Endothelial cell of umbilical vein (primary cell): ENCODE measurements at regions not wholly inside any gene's neighbourhood (a gene's known extent, or its start where the extent isn't known, plus 50 kb on each side); places are given as distances from the start of the nearest gene placed in this dataset.

ENCODE experiments used
- BruUV-seq: library from RNA; stranded (reverse); fragments of 400-500 nt; replicated peaks from 2 replicates; lab custom pipeline; 2021; lab: Mats Ljungman, UMichigan
- CTCF ChIA-PET: fragments of 300-600, 350-600 bp; sonication (Branson Sonifier 250); formaldehyde crosslinking; loops from one replicate; lab custom pipeline; 2021; ENCODE audit warnings: antibody characterized with exemption, inconsistent platforms; lab: Charles Lee
- POLR2A ChIA-PET: fragments of 300-600, 350-600 bp; sonication (Branson Sonifier 250); formaldehyde crosslinking; loops from one replicate; lab custom pipeline; 2021; ENCODE audit warnings: antibody characterized with exemption, inconsistent platforms; lab: Charles Lee
- DNase-seq: peaks from one replicate; pipeline ENCODE4 v3.0.0-alpha.2; 2011; ENCODE audit warnings: low read depth, low spot score
- FAIRE-seq: peaks from 2 replicates; lab custom pipeline; 2011; peaks lifted over from hg19 to GRCh38; lab: Jason Lieb, UNC
- H2AFZ ChIP-seq: 2 replicates; pipeline ENCODE4 v1.6.0; 2012; ENCODE audit warnings: low read depth, low read length, control low read depth, inconsistent platforms
- H3K27ac ChIP-seq: 2 replicates; pipeline ENCODE4 v1.5.1; 2011; ENCODE audit warnings: low read depth, mild to moderate bottlenecking, control low read depth, low read length, moderate library complexity; ENCODE audit not compliant: insufficient read depth
- H3K27me3 ChIP-seq, 2 experiments: 2 replicates each; pipeline versions ENCODE4 v1.6.0 to v1.6.1; 2011; ENCODE audit warnings: low read length in 2 of 2, mixed read lengths in 1 of 2; ENCODE audit not compliant: control insufficient read depth in 2 of 2, insufficient read depth in 2 of 2
- H3K36me3 ChIP-seq, 2 experiments: 2 replicates in 1 of 2; 3 replicates in 1 of 2; pipeline ENCODE4 v1.5.1; 2011; ENCODE audit warnings: low read length in 2 of 2, mild to moderate bottlenecking in 1 of 2, moderate library complexity in 1 of 2; ENCODE audit not compliant: control insufficient read depth in 2 of 2, insufficient read depth in 2 of 2; ENCODE audit errors: extremely low read depth in 1 of 2
- H3K4me1 ChIP-seq: 3 replicates; pipeline ENCODE4 v1.5.1; 2011; ENCODE audit warnings: mild to moderate bottlenecking, low read length; ENCODE audit not compliant: control insufficient read depth, insufficient read depth; ENCODE audit errors: extremely low read depth
- H3K4me2 ChIP-seq: 2 replicates; pipeline ENCODE4 v1.6.1; 2011; ENCODE audit warnings: low read length, control low read depth, mixed read lengths; ENCODE audit not compliant: insufficient read depth
- H3K4me3 ChIP-seq, 3 experiments: fragments of 200-600 bp in 1 of 3; sonication (generic), shearing (Covaris generic) in 1 of 3; replicated peaks in 1 of 3; 2 replicates each; pipeline ENCODE4 v1.5.1; 2011 to 2016; ENCODE audit warnings: control low read depth in 3 of 3, low read length in 3 of 3, mild to moderate bottlenecking in 2 of 3, inconsistent platforms in 1 of 3, low read depth in 1 of 3, moderate library complexity in 1 of 3; ENCODE audit not compliant: insufficient read depth in 1 of 3
- H3K79me2 ChIP-seq: 2 replicates; pipeline ENCODE4 v1.6.0; 2012; ENCODE audit warnings: low read length, inconsistent platforms; ENCODE audit not compliant: control insufficient read depth, insufficient read depth
- H3K9ac ChIP-seq: replicated peaks from 2 replicates; pipeline ENCODE3; 2011; ENCODE audit warnings: low read length, control low read depth; ENCODE audit not compliant: insufficient read depth; ENCODE audit errors: extremely low read depth
- H3K9me1 ChIP-seq: replicated peaks from 3 replicates; pipeline ENCODE4 v1.6.0; 2011; ENCODE audit warnings: mild to moderate bottlenecking, low read length; ENCODE audit not compliant: control insufficient read depth, insufficient read depth; ENCODE audit errors: extremely low read depth
- H3K9me3 ChIP-seq: replicated peaks from 2 replicates; pipeline ENCODE4 v1.5.1; 2012; ENCODE audit warnings: low read length, inconsistent platforms; ENCODE audit not compliant: control insufficient read depth, insufficient read depth
- H4K20me1 ChIP-seq: replicated peaks from 2 replicates; pipeline ENCODE3; 2011; ENCODE audit warnings: mild to moderate bottlenecking, low read length; ENCODE audit not compliant: control insufficient read depth, insufficient read depth; ENCODE audit errors: extremely low read depth
- CTCF ChIP-seq, 2 donors: IDR thresholded peaks; 1 replicate in 1 of 2; 2 replicates in 1 of 2; pipeline ENCODE4 v1.5.1; 2011; ENCODE audit warnings: low read length in 2 of 2, mild to moderate bottlenecking in 2 of 2, moderate library complexity in 2 of 2, control low read depth in 1 of 2, inconsistent platforms in 1 of 2, low read depth in 1 of 2; ENCODE audit not compliant: insufficient read depth in 1 of 2; ENCODE audit errors: extremely low read depth in 1 of 2
- EZH2 ChIP-seq: IDR thresholded peaks from 2 replicates; pipeline ENCODE4 v1.6.1; 2012; ENCODE audit warnings: borderline replicate concordance, low read depth, mild to moderate bottlenecking, moderate library complexity, low read length, inconsistent platforms; ENCODE audit not compliant: severe bottlenecking
- FOS ChIP-seq: IDR thresholded peaks from 2 replicates; pipeline ENCODE4 v1.6.1; 2011; ENCODE audit warnings: mild to moderate bottlenecking, low read length, moderate library complexity, borderline replicate concordance; ENCODE audit not compliant: insufficient read depth
- GATA2 ChIP-seq: IDR thresholded peaks from 2 replicates; pipeline ENCODE4 v1.7.0; 2011; ENCODE audit warnings: low read depth, mild to moderate bottlenecking, moderate library complexity, mixed read lengths, low read length; ENCODE audit not compliant: insufficient read length, insufficient read depth
- JUN ChIP-seq: IDR thresholded peaks from 2 replicates; pipeline ENCODE4 v1.6.1; 2011; ENCODE audit warnings: borderline replicate concordance, low read depth; ENCODE audit not compliant: insufficient read length, insufficient read depth
- MAX ChIP-seq: IDR thresholded peaks from 2 replicates; pipeline ENCODE4 v1.6.1; 2011; ENCODE audit not compliant: insufficient read depth, insufficient read length
- MYC ChIP-seq: IDR thresholded peaks from one replicate; pipeline ENCODE4 v1.6.1; 2011; ENCODE audit warnings: mild to moderate bottlenecking, low read depth, low read length
- POLR2A ChIP-seq: IDR thresholded peaks from 2 replicates; pipeline ENCODE4 v1.6.1; 2012; ENCODE audit warnings: low read depth, mild to moderate bottlenecking, control low read depth, low read length
- POLR2AphosphoS5 ChIP-seq: IDR thresholded peaks from 2 replicates; pipeline ENCODE4 v1.6.1; 2012; ENCODE audit warnings: low read depth, mild to moderate bottlenecking, control low read depth, low read length, moderate library complexity; ENCODE audit not compliant: insufficient read depth
- dilution Hi-C: fragments of 300-500 bp; cut with MboI; formaldehyde crosslinking; loops from one replicate; pipeline ENCODE4 v1.15.0; 2019; ENCODE audit warnings: low sequenced_read_pairs; ENCODE audit not compliant: extremely low pct_ligation_motif_present
- intact Hi-C: fragments of 100-400 bp; cut with micrococcal nuclease; formaldehyde crosslinking; loops from one replicate; pipeline ENCODE4 v1.10.0; 2022

DNA sequence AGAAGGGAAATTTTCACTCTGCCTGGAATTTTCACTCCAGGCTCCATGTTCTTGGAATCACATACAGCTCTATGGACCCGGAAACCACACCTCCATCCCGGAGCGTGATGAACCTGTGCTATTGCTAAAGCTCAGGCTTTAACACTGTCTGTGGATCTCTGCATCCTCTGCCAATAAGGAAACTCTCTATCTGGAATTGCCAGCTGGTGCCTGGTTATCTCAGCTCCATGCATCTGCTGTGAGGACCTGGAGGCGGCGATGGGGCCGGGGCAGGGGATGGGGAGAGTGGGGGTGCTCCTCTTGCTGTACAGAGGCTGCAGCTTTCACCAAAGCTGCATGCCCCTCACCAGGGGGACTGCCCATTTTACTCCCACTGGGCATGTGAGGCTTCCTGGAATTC, 754.0 kb upstream of the SOX11 start:
- Histone ChIP-seq H3K4me3 (no peak overlapping the region), H4K20me1 (no peaks in the 10 kb centered on the region), H3K79me2 (no peaks in the 10 kb centered on the region), H3K27ac (no peak overlapping the region), H3K4me1 (no peaks in the 10 kb centered on the region), H3K9me1 (no peaks in the 10 kb centered on the region), H3K27me3 (no peaks in the 10 kb centered on the region), H2AFZ (no peak overlapping the region), H3K9me3 (no peaks in the 10 kb centered on the region), H3K4me2 (no peak overlapping the region), H3K9ac (no peak overlapping the region), H3K36me3 (no peaks in the 10 kb centered on the region)
- CTCF ChIA-PET, result no interaction called here
- POLR2A ChIA-PET, result no interaction called here
- FAIRE-seq (no peak), DNase-seq (no peak)
- dilution Hi-C loops (no loop called here), intact Hi-C loops (no loop called here)
- TF ChIP-seq CTCF (IDR thresholded peaks at IDR 0.05; ENCODE audit: extremely low read depth in 1 of 2, insufficient read depth in 1 of 2, low read depth in 1 of 2, low read length in 2 of 2) (no peak), EZH2 (no peak), MYC (no peak), POLR2A (no peak), FOS (no peak), MAX (no peak), GATA2 (no peak), POLR2AphosphoS5 (no peak), JUN (no peak)
- no TSS peak for BruUV-seq
